AG09309 (cell line): ENCODE measurements at regions not wholly inside any gene's neighbourhood (a gene's known extent, or its start where the extent isn't known, plus 50 kb on each side); places are given as distances from the start of the nearest gene placed in this dataset.
A peak's percentile ranks its signal among the peaks of the same experiment; 100 is the strongest.

Source experiments
- DNase-seq: peaks from one replicate; pipeline ENCODE4 v3.0.0-alpha.2; 2010; ENCODE audit warnings: low read depth
- H3K4me3 ChIP-seq: 2 replicates; pipeline ENCODE4 v1.5.1; 2011; ENCODE audit warnings: mild to moderate bottlenecking, low read depth, low read length, moderate library complexity; ENCODE audit not compliant: control insufficient read depth
- TF ChIP-seq, protein P1 (sequence below): IDR thresholded peaks from 2 replicates; pipeline ENCODE4 v1.5.1; 2011; ENCODE audit warnings: mild to moderate bottlenecking, low read depth, low read length, inconsistent platforms; ENCODE audit not compliant: insufficient read depth, control insufficient read depth; ENCODE audit errors: missing control alignments

DNA sequence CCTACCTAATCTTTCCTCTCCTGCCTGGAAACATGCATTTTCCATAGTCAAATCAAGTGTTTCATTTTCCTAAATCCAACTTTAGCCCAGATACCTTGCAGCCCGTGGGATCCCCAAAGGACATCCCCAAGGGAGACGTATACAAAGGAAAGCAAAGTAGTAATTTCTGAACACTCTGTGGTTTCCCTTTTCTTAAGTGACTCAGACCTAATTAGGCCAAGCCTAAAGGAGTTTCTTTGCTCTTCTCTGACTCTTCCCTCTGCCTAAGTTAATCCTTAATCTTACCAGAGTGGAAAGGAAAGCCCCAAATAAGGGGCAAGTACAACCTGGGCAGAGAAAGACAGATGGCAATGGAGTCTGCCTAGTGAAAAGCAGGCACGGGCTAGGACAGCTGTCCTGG, 250.3 kb downstream of the SPTSSA start:
- no peak overlapping the region for H3K4me3 ChIP-seq
- DNase-seq = no peak
- TF ChIP-seq, protein P1, sequence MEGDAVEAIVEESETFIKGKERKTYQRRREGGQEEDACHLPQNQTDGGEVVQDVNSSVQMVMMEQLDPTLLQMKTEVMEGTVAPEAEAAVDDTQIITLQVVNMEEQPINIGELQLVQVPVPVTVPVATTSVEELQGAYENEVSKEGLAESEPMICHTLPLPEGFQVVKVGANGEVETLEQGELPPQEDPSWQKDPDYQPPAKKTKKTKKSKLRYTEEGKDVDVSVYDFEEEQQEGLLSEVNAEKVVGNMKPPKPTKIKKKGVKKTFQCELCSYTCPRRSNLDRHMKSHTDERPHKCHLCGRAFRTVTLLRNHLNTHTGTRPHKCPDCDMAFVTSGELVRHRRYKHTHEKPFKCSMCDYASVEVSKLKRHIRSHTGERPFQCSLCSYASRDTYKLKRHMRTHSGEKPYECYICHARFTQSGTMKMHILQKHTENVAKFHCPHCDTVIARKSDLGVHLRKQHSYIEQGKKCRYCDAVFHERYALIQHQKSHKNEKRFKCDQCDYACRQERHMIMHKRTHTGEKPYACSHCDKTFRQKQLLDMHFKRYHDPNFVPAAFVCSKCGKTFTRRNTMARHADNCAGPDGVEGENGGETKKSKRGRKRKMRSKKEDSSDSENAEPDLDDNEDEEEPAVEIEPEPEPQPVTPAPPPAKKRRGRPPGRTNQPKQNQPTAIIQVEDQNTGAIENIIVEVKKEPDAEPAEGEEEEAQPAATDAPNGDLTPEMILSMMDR = no peak

DNA sequence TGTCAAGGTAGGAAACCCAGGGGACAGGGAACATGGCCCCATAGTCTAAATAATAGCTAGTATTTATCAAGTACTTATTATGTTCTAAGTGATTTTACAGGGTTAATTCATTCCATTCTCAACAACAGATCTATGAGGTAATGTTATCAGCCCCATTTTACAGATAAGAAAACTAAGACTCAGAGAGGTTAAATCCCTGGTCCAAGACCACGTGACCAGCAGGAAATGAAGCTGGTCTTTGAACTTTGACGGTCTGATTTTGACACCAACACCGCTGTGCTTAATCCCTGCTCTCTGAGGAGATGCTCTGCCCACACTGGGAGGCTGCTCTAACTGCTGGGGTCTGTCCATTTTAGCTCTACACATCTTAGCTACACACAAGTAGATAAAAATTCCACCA, 253.5 kb downstream of the SPTSSA start:
- DNase-seq = no peak
- TF ChIP-seq, protein P1 = no peak
- H3K4me3 ChIP-seq = no peak overlapping the region

DNA sequence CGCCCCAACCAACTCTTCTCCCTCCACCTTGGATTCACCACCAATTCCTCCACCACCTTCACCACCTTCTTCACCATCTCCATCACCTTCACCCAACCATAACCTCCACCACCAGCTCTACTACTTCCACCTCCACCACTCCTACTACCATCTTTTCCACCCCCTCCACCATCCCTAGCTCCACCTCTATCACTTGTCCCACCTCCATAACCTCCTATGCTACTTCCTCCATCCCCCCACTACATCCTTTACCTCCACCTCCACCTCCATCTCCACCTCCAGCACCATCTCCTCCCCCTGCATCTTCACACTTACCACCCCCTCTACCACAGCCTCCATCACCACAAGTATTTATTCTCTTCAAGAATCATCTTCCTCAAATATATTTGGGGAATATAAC, 254.9 kb upstream of the EGLN3 start:
- TF ChIP-seq, protein P1 = no peak
- DNase-seq = no peak
- H3K4me3 ChIP-seq = no peak overlapping the region

DNA sequence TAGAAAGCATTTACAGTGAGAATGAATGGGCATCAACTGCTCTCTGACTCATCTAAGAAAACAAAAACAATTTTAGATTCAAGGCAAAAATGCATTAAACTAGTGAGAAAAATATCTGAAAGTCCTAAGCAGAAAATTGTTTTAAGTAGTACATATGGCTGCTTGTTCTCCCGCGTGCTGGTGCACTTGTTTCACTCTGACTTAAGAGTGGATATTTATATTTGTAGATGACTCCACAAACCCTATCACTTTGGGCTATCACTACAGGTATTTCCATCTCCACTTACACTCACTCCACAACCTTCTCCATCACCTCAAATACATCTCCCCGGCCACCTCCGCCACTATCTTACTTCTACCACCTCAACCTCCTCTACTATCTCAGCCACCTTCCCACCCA, 253.9 kb upstream of the EGLN3 start:
- TF ChIP-seq, protein P1 = no peak
- no peak for DNase-seq
- no peak overlapping the region for H3K4me3 ChIP-seq

DNA sequence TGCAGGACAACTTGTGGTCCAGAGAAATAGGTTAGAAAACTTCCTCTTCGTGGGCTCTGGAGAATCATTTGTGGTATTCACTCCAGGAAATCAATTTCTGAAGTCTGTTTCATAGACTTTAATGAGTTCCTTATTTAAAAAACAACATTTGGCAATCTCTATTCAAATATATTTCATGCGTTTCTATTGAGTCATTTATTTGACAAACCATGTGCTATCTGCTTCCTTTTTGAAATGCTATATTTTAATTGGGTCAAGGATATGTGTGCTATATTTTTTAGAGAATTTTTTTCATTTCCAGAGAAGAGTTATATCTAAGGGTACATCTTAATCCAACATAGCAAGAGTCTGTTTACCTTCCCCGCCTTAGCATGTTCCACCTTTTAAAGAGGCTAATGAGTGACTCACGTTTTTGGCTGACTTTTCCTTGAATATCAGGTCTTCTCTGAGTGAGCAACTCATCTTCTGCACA, 252.4 kb upstream of the EGLN3 start:
- H3K4me3 ChIP-seq = no peak overlapping the region
- TF ChIP-seq, protein P1 = no peak
- DNase-seq = peak; percentile 24

DNA sequence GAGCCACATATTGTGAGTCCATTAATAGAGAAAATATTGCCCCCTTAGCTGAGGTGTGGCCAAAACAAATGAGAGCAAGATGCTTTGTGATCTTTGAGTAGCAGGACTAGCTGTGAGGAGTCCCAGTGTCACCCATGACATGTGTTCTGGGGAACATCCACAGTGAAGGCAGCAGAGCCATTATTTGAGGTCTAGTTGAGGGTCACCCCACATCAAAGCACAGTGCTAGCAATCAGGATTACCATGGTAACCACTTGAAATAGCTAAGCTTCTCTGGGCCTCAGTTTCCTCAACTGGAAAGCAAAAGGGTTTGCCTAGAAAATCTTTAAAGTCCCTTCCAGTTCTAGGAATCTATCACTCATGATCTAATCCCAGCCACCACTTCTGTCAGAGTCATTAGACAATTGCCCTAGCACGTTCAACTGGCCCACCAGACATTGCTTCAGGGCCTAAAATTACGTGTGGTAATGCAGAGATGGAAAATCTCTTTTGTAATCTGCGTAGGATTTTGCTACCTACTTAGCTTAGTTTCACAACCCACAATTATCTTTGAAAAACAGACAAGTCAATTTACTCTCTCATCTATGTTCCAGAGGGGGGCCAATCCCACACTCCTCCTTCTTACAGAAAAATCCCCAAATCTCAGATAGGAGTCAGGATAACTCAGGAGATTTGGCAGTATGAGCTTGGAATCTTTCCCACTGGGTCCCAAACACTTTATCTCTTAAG, 251.2 kb upstream of the EGLN3 start:
- DNase-seq = no peak
- TF ChIP-seq, protein P1 = no peak

More for the DNA sequence above, 251.2 kb upstream of the EGLN3 start:
- no peak overlapping the region for H3K4me3 ChIP-seq
